HG02610 (cell line): ENCODE measurements at regions not wholly inside any gene's neighbourhood (a gene's known extent, or its start where the extent isn't known, plus 50 kb on each side); places are given as distances from the start of the nearest gene placed in this dataset.

Experiments
- ATAC-seq: cut with Tn5 transposase; IDR thresholded peaks from one replicate; pipeline ENCODE4 v1.9.1; 2021; ENCODE audit warnings: mild to moderate bottlenecking, moderate library complexity; ENCODE audit not compliant: unreplicated experiment

DNA sequence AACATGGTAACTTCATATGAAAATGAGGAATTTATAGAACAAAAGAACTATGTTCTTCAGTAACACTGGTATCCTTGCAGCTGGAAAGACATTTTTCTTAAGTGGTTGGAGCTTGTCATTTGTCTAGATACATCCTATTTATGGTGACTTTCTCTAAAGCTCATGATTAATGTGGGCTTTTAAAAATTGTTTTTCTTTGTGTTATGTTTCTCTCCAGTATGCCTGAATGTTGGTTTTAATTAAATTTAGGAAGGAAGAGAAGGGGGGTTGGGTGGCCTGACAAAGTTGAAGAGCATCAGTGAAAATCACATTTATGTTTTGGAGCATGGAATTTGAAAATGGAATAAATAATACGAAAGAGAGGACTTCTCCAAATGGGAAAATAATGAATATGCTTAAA lies 457.1 kb upstream of the ETAA1 start:
- no peak for ATAC-seq

DNA sequence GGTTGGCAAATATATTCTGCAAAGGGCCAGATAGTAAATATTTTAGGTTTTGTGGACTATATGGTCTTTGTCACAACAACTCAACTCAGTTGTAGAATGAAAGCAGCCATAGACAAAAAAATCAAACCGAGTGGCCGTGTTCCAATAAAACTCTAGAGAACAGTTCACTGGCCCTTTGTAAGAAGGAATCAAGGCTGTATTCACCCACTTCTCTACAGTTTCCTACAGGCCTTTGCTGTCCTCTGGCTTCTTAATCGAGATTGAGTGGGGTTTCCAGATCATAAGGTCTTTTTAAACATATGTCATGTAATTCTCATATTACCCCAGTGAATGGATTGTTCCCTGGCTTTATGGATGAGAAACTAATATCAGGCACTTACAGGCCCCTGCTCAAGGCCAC lies 448.9 kb upstream of the ETAA1 start:
- ATAC-seq: no peak

DNA sequence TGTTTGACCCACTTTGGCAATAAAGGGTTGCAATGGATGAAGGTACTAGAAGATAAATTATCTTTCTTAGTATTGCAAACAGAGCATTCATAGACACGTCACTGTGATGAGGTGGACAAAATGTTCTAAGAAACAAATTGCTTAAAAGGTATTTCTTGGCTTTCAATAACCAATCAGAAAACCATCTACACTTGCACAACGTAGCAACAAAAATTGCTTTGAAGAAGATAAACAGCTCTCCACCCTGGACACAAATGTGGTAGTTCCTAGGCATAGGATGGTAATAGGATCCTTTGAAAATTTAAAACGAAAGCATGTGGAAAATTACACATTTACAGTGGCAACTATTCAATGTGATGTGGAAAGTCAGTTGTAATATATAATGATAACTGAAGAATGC lies 439.9 kb upstream of the ETAA1 start:
- no peak for ATAC-seq

DNA sequence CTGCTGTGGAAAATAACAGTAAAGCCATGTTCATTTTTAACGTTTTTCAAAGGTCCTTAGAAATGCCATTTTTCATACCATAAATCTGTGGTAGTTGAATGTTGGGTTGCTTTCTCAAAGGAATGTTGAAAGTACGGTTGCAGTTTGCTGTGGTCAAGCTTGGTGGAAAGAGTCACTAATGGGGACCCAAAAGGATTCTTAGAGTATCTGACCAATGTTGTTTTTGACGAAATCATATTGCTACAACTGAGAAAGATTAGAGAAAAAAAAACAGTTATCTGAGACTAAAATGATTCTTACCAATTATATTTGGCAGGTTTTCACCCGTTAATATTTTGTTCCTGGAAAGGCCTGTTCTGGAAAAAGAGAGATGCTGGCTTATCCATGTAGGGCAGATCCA lies 439.5 kb upstream of the ETAA1 start:
- no peak for ATAC-seq

DNA sequence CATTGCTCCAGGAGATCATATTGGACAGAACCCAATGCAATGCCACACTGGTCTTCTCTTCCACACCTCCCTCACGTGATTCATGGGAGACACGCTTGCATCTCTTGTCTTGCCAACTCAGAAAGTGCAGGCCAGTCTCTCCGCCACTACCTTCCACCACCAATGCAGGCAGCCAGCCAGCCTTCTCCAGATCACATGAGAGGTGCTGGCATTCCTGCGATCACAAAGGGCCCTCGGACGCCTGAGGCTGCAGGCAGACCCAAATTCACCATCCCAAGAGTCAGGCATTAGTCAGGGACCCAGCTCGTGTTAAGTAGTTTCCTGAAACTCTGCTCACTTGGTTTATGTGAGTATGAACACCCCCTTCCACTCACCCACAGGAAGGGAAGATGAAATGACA lies 437.0 kb upstream of the ETAA1 start:
- ATAC-seq: no peak

DNA sequence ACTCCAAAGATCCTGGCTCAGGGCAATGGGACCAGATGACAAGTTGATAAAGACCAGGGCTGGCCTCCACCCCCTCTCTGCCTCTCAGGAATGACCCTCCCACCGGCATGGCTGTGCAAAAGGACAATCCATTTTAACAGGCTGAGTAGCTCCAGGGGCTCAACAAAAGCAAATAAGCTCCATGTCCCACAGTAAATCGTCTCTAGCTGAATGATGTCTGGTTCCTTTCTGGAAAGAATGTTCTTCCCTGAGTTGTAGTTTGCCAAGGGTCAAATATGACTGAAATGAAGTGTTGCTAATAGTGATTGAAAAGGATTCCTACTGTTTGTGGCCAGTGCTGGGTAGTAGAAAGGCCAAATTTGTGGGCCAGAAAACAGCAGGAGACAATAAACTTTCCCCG lies 434.4 kb upstream of the ETAA1 start:
- ATAC-seq: no peak

DNA sequence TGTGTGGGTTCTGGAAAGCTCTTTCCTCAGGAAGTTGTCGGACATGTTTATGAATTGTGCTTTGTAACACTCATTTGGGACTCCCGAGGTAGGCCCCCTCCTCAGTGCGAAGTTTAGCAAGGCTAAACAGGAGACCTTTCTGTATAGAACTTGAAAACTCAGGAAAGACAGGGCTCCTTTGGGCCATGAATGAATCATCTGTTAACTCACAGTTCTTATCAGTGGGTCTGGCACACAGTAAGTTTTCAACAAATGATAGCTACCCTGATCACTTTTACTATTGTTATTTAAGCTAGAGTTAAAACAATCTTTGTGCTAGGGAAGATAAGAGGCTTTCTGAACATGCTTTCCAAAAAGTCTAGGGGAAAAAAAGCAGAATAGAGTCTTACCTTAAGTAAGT lies 430.5 kb upstream of the ETAA1 start:
- no peak for ATAC-seq

DNA sequence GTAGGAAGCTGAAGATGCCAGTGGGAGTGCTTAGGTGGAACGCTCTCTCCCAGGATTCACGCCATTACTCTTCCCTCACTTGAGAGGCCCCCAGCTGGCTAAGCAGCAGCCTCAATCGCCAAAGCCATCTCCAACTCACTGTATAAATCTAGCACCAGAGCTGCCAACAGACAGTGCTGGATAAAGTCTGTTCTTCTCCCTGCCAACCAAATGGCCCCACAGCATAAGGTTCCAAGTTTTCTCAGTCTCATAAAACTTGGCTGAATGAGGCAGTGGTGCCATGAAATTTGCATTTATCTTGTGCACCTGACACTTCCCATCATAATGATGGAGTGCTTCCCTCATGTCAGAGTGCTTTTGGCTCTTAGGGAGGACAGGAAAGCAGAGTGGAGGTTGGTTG lies 428.2 kb upstream of the ETAA1 start:
- ATAC-seq: no peak

DNA sequence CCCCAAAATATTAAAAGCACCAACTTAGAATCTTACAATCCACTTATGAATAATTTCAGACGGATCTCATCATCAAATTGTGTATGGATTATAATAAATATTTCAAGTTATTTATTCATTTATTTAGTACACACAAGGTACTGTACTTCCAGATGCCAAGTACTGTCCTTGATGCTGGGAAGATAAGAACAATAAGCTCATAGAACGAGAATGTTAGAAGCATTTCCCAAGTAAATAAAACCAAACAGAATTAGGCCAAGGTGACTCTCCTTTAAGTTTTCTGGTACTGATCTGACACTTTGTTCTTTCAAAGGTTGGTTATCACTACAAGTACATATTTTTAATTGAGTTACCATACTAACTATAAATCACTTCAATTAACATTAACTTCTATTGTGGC lies 416.1 kb upstream of the ETAA1 start:
- no peak for ATAC-seq

DNA sequence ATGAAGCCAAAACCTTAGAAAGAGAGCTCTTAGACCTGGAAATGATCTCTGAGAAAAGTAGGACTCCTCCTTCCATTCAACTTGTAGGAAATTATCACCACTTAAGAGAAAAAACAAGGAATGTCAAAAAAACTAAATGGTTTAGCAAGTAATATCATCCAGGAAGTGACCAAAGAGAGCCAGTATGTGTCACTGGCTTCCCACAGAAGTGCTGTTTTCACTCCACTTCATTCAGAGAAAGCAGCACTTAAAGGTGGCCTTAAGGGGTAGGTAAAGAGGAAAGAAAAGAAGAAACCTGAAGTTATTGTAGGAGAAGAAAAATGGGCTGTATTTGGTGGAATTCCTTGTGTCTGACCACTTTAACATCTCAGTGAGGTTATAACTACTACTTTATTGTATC lies 414.4 kb upstream of the ETAA1 start:
- no peak for ATAC-seq

DNA sequence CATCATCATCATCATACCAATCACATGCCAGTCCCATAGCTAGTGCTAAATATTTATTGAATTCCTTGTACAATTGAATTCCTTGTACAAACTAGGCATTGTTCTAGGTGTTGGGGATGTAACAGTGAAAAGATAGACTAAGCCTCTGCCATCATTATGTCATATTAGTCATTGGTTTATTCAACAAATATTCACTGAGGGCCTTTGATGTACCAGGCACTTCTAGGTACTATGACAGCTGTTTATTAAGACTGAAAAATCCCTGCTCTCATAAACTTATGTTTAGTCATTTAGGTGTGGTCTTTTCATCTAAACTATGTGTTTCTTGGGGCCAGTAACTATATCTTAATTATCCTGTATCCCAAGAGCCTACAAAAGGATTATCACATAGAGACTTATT lies 412.3 kb upstream of the ETAA1 start:
- ATAC-seq: no peak

DNA sequence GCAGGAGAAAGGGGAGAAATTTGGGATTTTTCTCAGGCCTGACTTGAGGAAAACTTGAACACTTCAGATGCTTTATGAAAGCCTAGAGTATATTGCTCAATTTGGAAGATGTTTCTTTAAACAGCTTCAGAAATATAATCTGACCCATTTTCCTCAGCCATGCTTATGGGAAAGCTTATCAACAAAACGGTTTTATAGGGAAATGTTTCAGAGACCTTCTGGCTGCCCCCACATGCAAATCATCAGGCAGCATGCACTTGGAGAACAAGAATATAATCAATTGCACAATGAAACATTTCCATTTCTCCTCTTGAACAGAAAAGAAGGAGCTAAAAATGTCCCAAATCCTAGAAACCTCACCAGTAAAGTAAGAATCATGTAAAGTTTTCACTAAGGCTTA lies 411.2 kb upstream of the ETAA1 start:
- ATAC-seq: no peak

DNA sequence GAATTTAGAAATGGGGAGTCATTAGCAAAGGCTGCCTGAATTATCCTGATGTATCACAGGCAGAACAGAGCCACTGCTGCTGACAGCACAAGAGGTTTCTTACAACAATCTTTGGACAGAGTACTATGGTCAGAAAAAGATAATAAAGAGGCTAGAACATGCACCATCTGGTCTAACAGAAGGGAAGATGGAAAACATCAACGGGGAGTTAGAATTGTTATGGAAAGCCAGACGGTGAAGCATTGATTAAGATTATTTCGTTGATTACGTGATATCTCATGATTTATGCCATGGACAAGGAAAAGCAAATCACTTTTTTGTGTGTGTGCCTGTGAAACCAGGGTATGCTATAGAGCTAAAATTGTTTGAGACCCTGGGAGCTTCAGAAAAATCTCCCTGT lies 409.4 kb upstream of the ETAA1 start:
- no peak for ATAC-seq

DNA sequence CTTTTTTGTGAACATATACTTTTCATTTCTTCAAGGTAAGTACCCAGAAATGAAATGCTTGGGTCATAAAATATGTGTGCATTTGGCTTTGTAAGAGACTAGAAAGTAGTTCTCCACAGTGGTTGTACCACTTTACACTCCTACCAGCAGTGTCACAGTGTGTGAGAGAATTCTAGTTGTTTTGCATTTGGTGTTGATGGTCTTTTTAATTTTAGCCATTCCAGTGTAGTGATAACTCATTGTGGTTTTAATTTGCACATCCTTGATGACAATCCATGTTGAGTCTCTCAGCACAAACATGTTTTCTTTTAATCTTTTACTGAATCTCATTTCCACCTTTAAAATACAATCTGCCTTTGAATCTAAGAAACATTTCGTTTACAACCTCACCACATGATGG lies 402.5 kb upstream of the ETAA1 start:
- ATAC-seq: no peak

DNA sequence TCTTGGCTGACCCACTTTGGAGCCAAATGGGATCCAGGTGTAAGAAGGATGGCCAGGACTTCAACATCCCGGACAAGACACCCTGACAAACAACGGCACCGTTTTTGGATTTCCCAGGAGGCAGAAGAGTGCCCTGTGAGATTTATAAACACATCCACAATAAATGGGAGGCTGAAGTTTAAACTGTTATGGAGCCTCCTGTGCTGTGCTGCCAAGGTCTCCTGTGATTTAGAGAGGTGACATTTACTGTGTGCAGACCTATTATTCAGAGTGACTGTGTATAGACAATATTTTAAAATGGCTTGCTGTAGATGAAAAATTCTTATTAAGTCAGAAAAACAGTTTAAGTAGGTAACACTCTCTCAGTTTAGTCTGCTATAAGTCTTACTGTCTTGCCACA lies 401.5 kb upstream of the ETAA1 start:
- ATAC-seq: no peak

DNA sequence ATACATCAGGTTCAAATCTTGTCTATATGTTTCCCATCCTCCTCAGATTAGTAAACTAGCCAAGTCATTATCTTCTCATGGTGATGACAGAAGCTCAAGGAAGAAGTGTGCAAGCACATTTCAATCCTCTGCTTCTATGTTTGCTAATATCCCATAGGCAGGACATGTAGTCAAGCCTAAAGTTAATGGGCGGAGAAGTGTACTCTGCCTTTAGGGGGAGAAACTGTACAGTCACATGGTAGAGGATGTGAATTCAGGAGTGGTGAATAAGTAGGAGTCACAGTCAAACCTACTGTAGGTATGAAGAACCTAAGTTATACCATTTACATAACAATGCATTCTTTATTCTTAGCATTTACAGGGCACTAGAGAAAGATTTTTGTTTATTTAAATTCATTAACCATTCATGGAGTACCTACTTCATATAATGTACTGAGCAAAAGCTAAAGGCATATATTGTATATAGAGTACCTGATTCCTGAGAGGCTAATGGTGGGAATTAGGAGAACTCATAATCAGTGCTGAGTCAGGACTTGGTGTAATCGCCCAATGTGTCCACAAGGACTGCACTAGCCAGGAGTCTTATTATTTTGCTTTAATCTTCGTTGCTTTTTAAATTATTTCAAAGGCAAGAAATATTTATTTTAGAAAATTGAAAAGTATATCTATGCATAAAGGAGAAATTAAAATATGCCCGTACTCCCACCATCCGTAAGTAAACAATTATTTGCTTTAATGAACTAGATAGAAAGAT lies 394.3 kb upstream of the ETAA1 start:
- ATAC-seq: no peak

DNA sequence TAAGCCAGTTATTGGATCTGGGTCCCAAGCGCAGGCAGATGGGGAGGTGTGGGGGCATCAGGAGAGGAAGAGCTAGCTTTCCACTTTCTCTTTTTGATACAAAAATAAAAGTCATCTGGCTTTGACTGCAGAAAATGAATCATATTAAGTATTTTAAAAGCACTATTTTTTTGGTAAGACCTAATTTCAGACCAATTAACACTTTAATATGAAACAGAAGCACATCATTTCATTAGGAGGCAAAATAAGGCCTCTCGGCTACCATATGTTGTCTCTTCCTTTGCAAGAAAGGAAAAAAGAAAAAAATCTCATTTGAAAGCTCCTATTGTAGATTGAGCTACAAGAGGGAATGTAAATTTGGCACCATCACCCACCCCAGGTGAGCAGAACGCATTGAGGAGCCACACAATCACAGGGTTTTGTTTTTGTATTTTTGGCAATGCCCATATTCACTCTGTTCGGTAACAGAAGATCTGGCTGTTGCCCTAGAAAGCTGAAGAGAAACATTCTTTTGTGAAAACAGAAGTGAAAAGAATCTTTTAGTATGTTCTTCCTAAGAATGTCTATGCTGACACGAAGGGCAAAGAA lies 390.7 kb upstream of the ETAA1 start:
- ATAC-seq: no peak

DNA sequence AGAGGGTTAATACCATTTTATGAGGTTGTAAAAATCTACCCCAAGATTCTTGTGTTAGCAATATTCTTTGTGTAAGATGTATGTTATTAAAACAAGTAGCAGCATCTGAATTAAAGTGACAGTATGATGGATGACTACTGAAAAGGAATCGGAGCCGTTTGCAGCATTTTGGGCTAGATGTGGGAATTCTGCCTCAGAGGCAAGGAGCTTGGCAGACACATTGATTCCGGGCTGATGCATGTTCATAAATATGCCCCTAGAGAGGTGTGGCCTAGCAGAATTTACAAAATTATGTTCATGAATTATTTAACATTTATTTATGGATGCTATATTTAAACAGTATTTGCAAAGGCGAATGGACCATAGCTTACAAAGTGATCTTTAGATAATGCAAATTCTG lies 389.0 kb upstream of the ETAA1 start:
- ATAC-seq: no peak

DNA sequence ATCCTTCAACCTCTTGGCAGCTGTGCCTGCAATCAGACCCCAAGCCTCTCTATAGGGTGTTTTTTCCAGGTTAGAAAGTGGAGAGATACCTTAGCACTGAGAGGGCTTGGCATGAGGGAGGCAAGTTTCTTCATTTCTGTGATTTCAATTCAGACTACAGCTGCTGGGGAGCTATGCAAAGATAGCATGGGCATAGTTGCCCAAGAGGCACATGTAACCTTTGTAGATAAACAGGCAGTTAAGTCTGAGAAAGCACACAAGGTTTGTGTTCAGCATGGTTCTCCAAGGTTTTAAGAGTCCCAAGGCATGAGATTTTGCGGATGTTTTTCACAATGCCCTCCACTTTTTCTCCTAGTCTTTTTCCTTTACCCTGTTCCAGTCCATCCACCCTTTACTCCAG lies 385.0 kb upstream of the ETAA1 start:
- no peak for ATAC-seq

DNA sequence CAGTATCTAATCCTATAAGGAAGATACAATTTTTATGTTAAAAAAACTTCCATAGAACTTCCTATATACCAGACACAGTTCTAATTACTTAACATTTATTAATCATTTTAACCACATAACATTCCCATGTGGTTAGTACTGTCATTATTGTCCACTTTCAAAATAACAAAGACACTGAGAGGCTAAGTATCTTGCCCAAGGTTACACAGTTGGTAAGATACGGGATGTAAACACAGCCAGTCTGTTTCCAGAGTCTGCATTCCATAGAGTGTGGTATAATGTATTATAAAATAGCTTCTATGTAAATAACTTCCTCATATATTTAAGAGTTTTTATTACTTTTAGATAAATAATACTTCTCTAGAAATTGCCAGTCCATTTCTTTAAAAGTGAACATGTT lies 383.3 kb upstream of the ETAA1 start:
- no peak for ATAC-seq

DNA sequence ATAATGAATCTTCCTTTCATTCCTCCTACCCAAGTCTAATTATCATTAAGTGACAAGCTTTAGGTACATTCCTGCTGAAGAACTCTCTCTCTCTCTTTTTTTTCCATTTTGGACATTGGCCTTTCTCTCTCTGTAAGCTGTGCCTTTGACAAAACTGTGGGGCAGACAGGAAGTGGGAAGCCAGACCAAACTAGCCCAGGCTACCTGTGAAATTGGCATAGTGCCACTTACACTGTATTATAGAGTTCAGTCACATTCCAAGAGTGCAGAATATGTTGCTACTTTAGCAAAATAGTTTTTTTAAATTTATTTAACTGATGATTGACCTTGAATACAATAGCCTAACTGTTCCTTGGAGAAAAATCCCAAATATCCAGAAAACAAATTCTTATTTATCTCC lies 381.5 kb upstream of the ETAA1 start:
- no peak for ATAC-seq

DNA sequence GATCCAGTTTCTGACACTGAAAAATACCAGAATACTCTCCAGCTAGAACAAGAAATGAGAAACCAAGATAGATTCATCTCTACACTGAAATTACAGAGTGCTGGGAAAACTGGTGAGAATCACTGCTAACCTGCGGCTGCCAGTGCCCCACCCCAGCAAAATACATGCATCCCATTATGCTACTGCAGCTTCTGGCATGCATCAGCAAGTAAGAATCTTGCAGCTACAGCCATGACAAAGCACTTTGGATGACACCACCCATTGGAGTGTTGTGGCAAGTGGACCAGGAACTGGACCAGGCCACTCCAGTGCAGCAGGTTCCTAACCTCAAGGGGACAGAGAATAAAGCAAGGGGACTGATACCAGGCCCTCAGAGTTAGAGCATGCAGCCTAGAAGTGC lies 378.8 kb upstream of the ETAA1 start:
- no peak for ATAC-seq

DNA sequence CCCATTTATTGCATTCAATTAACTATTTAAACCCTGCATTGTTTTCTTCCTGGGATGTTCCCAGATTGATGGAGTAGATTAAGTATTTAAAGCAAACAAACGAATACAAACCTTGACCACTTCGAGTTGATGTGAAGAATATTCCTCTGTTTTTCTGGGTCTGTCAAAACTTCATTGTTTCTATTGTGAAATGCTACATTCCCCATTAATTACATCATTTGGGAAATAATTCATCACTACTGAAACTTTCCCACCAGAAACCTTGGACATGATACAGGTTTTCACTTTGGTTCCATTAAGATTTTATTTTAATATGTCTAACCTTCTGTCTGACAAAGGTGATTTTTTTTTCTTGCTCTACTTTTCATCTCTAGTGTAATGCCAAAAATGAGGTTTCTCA lies 365.1 kb upstream of the ETAA1 start:
- no peak for ATAC-seq
